ENCODE measurements at regions not wholly inside any gene's neighbourhood (a gene's known extent, or its start where the extent isn't known, plus 50 kb on each side); places are given as distances from the start of the nearest gene placed in this dataset.

DNA sequence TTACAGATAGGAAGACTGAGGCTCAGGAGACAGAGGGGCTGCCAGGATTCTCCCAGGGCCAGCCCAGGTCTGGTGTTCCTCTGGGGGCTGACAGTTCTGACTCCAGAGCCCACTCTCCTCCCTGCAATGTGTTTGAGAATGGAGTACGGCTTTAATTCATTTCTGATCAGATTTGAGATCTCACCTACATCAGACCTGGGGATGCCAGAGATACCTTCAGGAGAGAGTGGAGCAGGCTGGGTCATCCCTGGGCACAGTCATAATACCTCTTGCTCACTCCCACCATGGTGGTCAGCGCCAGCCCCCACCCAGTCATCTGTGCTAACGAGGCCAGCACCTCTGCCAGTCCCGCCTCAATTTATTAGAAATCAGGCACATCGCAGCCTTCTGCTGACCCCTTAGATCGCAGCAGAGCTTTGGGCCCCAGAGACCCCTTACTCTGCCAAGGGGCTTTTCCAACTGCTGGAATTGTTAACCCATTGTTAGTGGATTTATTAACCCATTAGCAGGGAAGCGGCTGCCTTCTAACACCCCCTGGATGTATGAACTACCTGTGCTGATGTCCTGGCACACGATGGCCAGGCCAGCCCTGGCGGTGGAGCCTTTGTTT is 352.1 kb downstream of the MATN1 start:
- BruUV-seq (replicated peaks), result no TSS peak
- no peak overlapping the region for H3K4me3 ChIP-seq
- no peak for ATAC-seq
- no peak overlapping the region for H3K4me2 ChIP-seq (ENCODE audit: control insufficient read depth, insufficient read depth)
- no peak for FAIRE-seq
- H3K9me3 ChIP-seq (replicated peaks; ENCODE audit: control insufficient read depth, insufficient read depth, low read length), result no peaks in the 10 kb centered on the region
- SMC1A ChIA-PET (ENCODE audit: uncharacterized antibody, unreplicated experiment), result interaction anchor here (0.6 kb wide), 1 partner anchor 66 kb away, joined by 3 read pairs; no protein-coding TSS in a partner anchor
- peaks cover 0 to 2% of the 10 kb centered on the region in 2 experiments; a peak in 1 of 4 replicates for H3K27me3 ChIP-seq (replicated peaks in 1 of 2; ENCODE audit: control insufficient read depth in 2 of 2, insufficient read depth in 2 of 2, low read length in 1 of 2)
- no peak overlapping the region for H3K27ac ChIP-seq (ENCODE audit: control insufficient read depth, insufficient read depth)
- H3K4me1 ChIP-seq (ENCODE audit: control insufficient read depth, insufficient read depth, low read length), result no peaks in the 10 kb centered on the region
- RAD21 ChIA-PET (ENCODE audit: unreplicated experiment), result no interaction called here
- H3K9ac ChIP-seq (ENCODE audit: control insufficient read depth, insufficient read depth, low read length), result no peak overlapping the region
- H3K36me3 ChIP-seq (ENCODE audit: control insufficient read depth in 2 of 2, insufficient read depth in 2 of 2, low read length in 1 of 2), result no peaks in the 10 kb centered on the region
- no peaks in the 10 kb centered on the region for H3K79me2 ChIP-seq (ENCODE audit: control insufficient read depth, insufficient read depth, low read length)
- POLR2A ChIA-PET, result no interaction called here
- H4K20me1 ChIP-seq (ENCODE audit: control insufficient read depth, insufficient read depth), result no peaks in the 10 kb centered on the region
- CTCF ChIA-PET, result no interaction called here
- 30% methylated on average over 9 of the region's 9 CpGs for WGBS (ENCODE audit: insufficient coverage, insufficient replicate concordance, low lambda C conversion rate, missing lambda C conversion rate)
- in situ Hi-C loops (cut with MboI), result loop anchor here (5.0 kb wide), 1 partner anchor 919 kb away; no protein-coding TSS in a partner anchor
- TF ChIP-seq SMAD1 (IDR thresholded peaks at IDR 0.05; ENCODE audit: low read depth, partially characterized antibody) (no peak), WRNIP1 (IDR thresholded peaks at IDR 0.05; ENCODE audit: borderline replicate concordance, low read depth, low read length) (no peak), RFX5 (IDR thresholded peaks at IDR 0.05; ENCODE audit: low read depth, low read length) (no peak), PAX8 (IDR thresholded peaks at IDR 0.05) (no peak), IRF4 (IDR thresholded peaks at IDR 0.05; ENCODE audit: low read depth, low read length) (no peak)
- TF ChIP-seq, protein P1, sequence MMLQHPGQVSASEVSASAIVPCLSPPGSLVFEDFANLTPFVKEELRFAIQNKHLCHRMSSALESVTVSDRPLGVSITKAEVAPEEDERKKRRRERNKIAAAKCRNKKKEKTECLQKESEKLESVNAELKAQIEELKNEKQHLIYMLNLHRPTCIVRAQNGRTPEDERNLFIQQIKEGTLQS (IDR thresholded peaks at IDR 0.05; ENCODE audit: borderline replicate concordance, extremely low read depth, low read depth, low read length), result no peak
- TF ChIP-seq, protein P2, sequence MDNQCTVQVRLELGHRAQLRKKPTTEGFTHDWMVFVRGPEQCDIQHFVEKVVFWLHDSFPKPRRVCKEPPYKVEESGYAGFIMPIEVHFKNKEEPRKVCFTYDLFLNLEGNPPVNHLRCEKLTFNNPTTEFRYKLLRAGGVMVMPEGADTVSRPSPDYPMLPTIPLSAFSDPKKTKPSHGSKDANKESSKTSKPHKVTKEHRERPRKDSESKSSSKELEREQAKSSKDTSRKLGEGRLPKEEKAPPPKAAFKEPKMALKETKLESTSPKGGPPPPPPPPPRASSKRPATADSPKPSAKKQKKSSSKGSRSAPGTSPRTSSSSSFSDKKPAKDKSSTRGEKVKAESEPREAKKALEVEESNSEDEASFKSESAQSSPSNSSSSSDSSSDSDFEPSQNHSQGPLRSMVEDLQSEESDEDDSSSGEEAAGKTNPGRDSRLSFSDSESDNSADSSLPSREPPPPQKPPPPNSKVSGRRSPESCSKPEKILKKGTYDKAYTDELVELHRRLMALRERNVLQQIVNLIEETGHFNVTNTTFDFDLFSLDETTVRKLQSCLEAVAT (IDR thresholded peaks at IDR 0.05), result no peak
- DNase-seq (ENCODE audit: low read depth, low spot score), result no peak
- no peak overlapping the region for H2AFZ ChIP-seq (ENCODE audit: control insufficient read depth, low read depth, low read length)
- intact Hi-C loops (cut with micrococcal nuclease; ENCODE audit: unreplicated experiment), result no loop called here
